Ovary (tissue), 3 donors: ENCODE measurements at regions not wholly inside any gene's neighbourhood (a gene's known extent, or its start where the extent isn't known, plus 50 kb on each side); places are given as distances from the start of the nearest gene placed in this dataset.

Experiments
- CTCF ChIP-seq, 3 donors: fragments of 450-650 bp in 2 of 3; fragments of 200-600 bp in 1 of 3; IDR thresholded peaks; one replicate each; pipeline versions ENCODE4 v1.5.1 to v1.8.0; 2016 to 2022; ENCODE audit warnings: antibody characterized with exemption in 3 of 3, mild to moderate bottlenecking in 1 of 3
- EP300 ChIP-seq: sonication (generic); formaldehyde crosslinking; IDR thresholded peaks from one replicate; pipeline ENCODE4 v1.6.1; 2017; ENCODE audit warnings: antibody characterized with exemption
- donor health status: DM: no; HTN: no; CAD: no.

- no peak for TF ChIP-seq CTCF (IDR thresholded peaks at IDR 0.05)
- TF ChIP-seq EP300, result no peak
Observed at GRCh38 chr4:10947898-10948297, 263.3 kb upstream of the CLNK start.
